Activated T-cell treated with anti-CD3 and anti-CD28 coated beads for 1 hour (primary cell): ENCODE measurements at regions not wholly inside any gene's neighbourhood (a gene's known extent, or its start where the extent isn't known, plus 50 kb on each side); places are given as distances from the start of the nearest gene placed in this dataset.

Experiments used
- DNase-seq: peaks from one replicate; pipeline ENCODE4 v3.0.0-alpha.2; 2020; ENCODE audit warnings: low read depth

DNA sequence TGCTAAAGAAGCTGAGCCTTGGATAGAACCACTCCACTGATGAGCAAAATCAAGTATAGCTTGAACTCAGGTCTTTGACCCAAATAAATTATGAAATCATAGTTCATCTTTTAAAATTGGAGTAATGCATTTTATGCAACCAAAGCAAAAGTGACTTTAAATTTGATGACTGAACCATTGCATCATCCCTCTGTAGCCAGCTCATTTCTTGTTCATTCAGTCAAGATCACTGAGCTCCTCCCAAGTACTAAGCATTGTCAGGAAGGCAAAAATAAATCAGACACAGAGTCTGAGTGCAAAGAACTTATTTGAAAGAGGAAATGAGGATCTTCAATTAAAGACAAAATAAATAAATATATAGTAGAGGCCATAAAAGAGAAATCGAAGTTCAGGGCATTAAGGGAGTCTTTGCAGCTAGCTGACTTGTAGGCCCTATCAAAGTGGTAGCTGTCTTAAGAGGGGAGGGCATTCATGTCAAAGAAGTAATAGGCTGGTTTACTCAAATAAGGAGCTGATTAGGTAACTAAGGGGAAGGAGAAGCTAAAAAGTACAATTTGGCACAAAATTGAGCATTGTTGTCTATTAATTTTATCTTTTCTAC, 411.8 kb downstream of the MTX2 start:
- DNase-seq = no peak

DNA sequence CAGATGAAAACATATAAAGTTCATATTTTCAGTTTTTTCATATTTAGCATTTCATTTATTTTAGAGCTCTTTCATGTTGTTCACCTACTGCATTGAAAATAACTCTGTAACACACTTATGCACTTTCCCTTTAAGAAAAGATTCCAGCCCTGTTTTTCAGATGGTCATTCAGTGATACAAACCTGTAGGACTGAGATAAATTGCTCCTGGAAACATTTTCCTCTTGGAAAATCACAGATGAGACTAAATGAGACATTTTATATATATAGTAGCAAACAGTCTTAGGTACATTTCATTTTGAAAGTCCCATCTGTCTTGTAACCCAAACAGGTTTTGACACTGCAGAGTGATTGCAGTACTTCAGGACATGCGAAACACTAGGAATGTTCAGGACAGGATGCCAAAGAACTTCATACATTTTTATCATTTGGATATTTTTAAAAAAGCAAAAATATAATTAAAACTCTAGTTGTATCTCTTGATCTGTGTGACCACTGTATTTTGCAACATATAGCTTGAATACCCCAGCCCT, 412.4 kb downstream of the MTX2 start:
- no peak for DNase-seq

DNA sequence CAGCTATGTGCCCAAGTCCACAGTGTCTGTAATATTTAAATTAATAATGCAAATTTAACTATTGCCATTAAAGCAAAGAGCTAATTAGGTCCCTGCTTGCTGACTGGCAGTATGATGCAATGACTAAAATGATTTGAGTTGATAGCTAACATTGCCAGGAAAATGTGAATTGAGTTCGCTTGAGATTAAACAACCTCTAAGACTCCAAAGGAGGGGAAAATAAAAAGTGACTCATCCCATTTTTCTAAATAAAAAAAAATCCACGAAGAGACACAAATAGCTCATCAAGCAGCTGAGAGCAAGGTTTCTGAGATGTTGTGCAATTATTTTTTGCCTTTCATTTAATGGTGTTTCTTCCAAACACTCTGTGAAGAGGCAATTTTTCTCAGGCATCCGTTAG, 413.0 kb downstream of the MTX2 start:
- DNase-seq = no peak

DNA sequence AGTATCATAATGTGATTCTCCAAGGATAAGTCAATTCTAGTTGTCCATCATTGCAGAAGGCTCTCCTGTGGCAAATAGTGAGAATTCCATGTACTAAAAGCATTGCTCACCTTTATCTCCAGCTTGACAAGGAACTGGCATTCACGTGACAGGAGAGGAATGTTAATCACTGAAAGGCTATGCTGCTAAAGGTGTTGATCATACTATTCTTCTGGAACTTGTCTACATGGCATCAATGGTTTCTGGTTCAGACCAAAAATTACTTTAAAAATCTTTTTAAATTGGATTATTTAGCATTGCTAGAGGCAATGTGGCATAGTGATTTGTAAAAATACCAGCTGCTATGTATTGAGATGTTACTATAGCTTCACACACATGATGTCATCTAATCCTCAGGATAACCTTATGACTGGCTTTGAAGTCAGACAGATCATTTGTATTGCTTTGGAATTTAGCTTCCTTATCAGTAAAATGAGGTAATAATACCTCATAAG, 414.4 kb downstream of the MTX2 start:
- no peak for DNase-seq

DNA sequence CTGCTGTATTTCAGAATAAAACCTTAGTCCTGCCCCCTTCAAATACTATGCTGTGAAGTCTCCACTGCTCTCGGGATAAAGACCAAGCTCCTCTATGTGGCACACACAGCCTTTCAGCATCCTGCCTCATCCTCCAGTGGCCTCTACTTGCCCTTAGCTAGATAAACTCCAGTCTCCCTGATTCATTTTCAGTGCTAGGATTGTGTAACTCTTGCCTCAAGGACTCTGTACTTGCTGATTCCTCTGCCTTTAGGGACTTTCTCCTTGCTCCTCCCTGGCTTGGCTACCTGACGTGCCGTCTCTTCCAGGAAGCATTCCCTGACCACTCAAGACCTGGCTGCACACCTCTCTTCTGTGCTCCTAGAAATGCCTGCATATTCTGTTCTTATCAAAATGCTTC, 416.7 kb downstream of the MTX2 start:
- DNase-seq = no peak

DNA sequence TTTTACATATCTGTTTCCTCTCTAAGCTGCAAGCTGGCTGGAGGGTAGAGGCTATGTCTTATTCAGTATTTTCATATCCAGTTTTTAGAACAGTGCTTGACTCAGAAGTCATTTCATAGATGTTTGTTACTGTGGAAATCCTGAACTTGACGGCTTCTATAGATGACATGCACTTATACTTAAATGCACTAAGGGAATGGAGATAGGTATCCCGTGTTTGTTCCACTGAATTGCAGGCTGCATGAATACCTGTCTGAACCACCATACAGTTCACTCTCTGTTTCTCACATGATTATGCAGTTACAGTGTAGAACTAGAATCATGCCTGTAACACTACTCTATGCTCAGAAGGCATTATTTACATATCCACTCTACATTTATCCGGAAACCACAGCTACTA, 417.1 kb downstream of the MTX2 start:
- DNase-seq = no peak

DNA sequence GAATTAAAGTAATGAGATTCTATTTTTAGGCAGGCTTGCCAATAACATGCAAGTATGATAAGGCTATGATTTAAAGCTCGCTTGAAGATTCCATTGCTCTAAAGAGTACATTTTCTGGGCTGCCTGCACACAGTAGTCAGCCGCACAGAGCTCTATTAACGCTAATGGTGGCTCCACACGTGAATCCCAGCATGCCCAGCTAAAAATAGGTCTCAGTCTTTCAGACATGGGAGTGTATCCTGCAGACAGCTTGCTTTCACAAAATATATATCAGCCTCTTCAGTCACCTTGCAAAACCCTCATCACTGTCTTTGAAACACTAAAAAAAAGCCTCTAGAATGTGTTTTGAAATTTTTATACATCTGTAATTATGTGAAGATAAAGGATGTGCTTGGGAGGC, 418.1 kb downstream of the MTX2 start:
- DNase-seq = no peak

DNA sequence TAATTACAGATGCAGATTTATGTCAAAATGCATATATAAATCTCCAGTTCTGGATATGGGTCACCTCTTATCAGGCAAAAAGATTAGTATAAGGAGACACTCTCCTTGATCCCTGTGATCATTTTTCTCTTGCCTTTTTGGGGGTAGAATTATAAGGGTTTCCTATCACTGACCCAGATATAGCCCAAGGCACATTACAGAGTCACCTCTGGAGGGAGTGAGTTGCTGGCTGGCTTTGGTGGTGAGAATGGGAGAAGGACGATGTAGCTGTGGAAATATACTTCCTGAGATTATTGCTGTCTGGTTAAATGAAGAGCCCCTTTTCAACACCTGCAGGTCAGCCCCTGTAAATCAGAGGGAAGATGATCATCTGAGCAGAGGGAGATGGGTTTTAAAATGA, 418.7 kb downstream of the MTX2 start:
- DNase-seq = no peak

DNA sequence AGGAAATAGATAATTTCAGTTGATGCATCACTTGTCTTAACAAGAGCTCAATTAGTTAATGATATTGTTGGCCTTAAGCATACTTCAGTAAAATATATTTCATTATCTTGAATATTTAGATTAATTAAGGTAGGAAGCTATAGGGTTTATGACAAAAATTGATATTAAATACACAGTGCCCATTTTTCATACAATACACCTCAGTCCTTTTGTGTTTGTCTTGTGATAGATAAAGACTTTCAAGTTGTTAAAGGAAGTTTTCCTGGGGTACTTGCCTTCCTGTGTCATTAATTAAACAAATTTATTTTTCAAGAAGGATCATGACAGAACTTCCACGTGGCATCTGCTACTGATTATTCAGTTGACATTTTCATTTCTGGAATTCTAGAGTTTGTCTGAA, 420.5 kb downstream of the MTX2 start:
- DNase-seq = no peak

DNA sequence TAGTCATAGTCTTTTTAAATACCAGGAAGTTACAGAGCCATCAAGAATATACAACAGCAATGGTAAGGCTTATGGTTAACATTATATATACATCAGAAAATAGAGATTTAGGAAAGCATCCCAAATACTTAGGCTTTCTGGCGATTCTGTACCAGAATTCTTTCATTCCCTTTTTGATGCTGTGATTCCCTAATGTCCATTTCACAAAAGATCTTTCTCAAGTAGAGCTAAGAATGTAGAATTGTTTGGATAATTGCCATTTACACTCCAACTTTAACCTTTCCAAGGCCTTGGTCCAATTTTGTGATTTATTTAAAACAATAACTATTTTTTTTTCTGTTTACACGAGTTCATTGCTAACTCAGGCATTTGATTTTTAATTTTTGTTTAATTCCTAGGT, 422.2 kb downstream of the MTX2 start:
- no peak for DNase-seq

DNA sequence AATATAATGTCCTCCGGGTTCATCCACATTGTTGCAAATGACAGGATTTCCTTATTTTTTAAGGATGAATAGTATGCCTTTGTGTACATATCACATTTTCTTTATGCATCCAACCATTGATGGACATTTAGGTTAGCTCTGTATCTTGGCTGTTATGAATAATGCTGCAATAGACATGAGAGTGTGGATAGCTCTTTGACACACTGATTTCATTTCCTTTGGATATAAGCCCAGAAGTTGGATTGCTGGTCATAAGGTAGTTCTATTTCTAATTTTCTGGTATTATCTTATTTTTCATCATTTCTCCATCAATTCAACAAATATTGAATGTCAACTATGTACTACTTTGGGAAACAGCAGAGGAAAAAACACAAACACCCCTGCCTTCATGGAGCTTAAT, 423.3 kb downstream of the MTX2 start:
- DNase-seq = no peak

DNA sequence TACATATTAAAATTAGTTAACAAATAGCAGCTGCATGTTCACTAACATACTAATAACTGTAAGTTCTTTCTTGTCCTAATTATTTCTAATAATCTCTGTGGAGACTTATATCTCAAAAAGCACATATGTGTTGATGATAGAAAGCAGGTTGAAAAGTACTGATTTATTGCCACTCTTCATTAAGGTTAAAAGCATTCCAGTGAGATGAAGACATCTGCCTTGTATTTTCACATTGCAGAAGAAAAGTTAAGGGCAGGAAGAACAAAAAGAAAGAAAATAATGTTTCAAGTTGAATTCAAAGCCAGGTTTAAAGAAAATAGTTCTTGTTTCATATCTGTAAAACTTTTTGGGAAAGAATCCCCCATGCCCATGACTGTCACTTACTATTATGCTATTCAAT, 429.9 kb downstream of the MTX2 start:
- no peak for DNase-seq

DNA sequence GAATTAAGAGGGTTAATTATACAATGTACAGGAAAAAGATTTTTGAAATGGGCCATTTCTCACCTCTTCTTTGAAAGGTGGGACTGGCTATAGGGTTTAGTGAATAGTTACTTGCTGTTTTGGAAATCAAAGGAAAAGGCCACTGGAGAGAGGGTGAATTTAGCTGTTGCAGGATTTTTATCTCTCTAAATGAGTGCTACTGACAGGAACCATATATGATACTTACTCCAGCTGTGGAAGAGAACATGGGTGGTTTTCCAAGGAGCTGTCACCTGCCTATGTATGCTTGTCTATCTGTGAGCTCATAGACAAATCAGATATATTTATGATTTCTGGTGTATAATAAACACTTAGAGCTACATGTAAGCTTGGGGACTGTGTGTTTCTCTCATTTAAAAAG, 430.4 kb downstream of the MTX2 start:
- no peak for DNase-seq

DNA sequence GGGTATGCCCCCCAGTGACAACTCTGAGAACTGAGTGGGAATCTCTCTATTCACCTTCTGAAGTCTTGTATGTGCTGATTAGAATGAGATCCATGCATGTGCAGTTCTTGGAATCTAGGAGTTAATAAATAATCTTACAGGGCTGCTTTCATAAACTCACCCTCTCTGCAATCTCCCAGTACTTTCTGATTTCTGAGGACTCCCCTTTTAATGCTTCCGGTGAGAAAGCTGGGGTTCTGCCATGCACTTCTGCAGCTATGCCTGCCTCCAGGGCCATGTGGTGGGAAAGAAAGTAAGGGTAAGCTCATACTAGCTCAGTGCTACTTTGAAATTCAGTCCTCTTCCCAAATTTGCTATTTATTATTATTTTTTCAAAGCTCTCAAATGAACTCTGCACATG, 432.9 kb downstream of the MTX2 start:
- DNase-seq = no peak

DNA sequence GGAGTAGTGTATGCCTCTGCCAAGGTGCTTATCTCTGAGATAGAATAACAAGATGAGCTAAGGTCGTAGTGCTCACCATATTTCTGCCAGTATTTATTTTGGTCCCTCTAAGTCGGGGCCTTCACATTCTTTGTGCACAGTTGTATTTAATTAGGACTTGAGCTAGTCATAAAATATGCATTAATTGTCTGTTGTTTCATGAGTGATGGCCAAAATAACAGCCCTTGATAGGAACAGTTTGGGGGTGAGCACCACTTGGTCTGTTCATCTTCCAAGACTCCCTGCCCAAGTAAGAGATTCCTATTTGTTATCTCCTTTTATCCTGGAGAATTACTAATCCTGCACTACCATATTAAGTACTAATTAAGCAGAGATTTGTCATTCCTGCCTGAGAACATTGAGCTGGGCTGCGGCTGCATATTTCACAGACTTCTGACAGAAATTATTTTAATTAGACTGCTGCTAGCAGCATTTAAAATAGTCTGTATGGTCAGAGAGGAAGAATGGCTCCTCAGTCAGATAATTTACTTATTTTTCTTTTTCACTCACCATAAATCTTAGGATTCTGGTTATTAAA, 435.1 kb downstream of the MTX2 start:
- DNase-seq = no peak

DNA sequence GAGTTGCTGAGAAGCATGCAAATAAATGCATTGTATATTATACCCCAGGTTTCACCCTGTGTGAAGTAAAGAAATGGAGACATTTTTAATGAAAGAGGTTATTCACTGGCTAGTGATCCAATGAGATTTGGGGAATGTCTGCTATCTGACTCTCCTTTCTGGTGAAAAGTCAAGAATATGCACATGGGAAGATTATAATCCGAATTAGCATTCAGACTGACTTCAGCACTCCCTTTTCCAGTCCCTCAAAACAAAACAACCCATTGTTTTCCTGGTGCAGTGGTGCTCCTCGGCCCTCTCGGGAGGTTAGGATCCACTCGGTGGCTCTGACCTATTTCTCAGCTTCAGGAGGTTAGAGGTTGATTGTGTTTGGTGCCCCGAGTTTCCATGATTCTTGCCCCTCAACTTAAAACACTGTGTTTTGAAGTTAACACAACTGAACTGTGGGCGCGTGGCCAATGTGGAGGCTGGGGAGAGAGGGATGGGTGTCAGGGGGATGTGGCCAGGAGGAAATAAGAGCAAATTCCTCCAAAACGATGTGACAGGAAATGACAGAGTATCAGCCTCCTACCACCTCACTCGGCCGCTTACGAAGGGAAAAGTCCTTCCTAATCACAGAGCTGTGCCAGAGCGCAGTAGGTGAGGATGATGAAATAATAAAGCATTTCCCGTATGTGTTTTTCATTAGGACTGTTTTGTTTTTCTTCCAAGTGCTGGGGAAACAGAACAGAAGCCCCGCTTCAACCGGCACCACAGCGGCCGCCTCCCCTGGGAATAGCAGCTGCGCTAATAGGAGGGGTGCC, 440.1 kb downstream of the MTX2 start:
- no peak for DNase-seq

DNA sequence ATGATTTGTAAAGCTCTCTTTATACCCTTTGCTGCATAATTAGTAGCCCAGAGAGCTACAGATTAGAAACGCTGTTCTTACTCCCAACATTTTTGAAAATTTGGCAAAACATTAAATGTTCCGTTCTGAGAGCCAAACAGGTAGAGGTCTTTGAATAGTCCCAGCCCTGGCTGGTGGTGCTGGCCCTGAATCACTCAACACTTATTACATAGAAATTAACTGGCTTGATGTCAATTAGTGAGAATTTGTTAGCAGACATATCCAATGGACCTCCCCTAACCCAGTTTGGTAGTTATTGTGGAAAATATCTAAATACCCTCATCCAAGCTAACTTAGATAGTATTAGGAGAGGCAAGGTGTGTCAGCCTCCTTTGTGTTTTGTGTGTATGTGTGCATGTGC, 440.7 kb downstream of the MTX2 start:
- no peak for DNase-seq

DNA sequence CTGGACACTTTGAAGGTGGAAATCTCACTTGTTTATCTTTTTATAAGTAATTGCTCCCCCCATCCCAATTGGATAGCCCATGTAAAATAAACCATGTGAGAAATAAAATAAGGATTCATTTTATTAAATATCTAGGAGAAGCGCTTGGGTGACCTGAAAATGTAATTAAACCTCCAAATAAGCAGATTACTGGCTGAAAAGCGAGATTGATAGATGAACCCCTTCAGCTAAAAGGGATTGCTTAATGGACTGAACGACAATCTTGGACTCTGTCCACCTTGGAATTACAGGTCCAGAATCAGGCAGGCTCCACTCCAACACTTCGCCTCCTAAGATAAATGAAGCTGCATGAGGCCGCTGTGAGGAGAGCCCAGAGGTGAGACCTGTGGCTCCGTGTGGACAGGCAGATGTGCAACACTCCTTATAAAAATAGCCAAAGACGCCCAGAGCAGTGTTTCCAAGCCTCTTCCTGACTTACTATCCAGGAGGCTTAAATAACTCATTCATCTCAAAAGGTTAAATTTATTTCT, 441.5 kb downstream of the MTX2 start:
- no peak for DNase-seq

DNA sequence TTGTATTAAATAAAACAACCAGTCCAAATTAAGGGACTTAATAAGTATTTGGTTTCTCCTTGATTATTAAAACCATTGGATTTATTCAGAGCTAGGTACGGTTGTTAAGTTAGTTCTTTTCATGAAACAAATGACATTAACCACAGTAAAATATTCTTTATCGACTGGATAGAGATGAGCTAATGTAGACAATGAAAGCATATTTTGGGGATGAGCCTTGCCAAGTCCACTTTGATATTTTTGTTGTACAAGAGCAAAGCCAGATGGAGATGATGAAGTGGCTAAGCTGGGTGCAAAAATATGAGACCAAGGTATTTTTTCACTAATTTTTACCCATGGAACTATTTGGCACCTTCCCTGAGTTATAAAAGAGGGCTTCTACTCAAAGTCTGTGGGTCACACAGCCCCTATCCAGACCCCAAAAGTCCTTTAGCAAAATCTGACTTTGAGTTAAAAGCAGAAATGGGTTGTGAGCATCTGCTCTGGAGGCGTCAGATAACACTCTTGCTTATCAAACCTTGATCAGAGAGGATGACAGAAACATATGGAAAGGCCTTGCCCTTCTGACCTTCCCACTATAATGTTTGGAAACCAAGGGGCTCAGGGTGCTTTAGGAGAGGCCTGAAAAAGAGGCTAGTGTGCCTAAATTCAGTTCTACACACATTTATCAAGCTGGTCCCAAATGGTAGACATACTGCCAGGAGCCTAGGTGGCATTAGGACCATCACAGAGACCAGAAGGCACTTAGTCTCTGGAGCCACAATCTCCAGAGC, 456.8 kb downstream of the MTX2 start:
- no peak for DNase-seq

DNA sequence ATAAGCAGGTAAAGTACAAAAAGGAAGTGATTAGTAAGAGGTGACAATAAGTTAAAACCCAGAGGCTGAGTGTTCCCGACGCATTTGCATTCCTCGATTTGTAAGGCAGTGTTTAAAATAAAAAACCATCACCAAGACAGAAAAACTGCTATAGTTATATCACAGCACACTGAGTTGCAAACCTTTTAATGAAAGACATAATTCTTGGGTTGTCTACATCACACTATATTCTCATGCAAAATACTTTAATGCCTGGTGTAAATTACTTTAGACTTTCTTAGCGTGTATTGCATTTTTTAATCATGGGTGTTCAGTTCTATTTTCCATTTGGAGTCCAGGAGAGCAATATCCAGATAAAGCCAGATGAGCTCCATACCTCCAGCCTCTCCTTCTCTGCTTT, 458.5 kb downstream of the MTX2 start:
- no peak for DNase-seq

DNA sequence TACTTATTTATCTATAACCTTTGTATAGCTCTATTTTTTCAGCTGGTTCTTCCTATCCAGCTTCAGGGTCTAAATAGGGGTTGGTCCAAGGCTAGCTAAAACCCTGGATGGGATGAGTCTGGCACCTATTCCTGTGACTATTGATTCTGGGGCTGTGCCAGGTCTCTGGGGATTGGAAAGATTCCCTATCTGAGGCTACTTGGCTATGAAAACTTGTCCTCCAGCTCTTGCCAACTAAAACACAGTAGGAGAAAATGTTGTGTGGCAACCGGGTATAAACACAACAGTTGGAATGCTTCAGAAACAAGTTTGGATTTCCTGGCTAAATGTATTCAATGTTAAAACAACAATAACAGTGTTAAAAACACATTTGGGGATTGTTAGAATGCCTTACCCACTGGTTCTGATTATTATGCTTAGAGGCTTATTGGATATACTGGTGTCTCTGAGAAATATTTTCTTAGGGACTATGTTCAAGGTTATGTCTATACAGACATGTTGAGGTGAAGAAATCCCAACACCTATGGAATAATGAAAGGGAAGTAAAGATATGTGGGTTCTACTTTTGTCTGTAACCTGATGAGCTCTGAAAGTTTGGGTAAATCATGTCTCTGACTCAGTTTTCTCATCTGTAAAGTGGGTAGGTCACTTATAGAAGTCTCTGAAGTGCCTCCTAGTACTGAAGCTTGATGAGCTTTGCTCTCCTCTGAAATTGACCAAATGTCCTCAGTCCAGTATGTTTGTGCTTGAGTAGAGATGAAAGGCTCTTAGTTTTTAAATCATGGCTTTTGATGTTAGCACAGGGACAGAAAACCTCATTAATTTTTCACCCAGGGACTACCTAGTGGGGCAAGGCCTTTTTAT, 460.7 kb downstream of the MTX2 start:
- no peak for DNase-seq
